IgD-negative memory B cell (primary cell): ENCODE measurements at regions not wholly inside any gene's neighbourhood (a gene's known extent, or its start where the extent isn't known, plus 50 kb on each side); places are given as distances from the start of the nearest gene placed in this dataset.

Source experiments
- H3K27ac Mint-ChIP-seq, 3 donors: one replicate each; pipeline ENCODE4 v1.8.0; 2020 to 2022; ENCODE audit warnings: mild to moderate bottlenecking in 3 of 3, mixed read lengths in 3 of 3, moderate library complexity in 1 of 3
- H3K27me3 Mint-ChIP-seq: one replicate; pipeline ENCODE4 v1.8.0; 2021; ENCODE audit warnings: mixed read lengths
- H3K36me3 Mint-ChIP-seq: one replicate; pipeline ENCODE4 v1.8.0; 2020; ENCODE audit warnings: mild to moderate bottlenecking, mixed read lengths
- H3K4me1 Mint-ChIP-seq, 3 donors: one replicate each; pipeline ENCODE4 v1.8.0; 2020 to 2022; ENCODE audit warnings: mixed read lengths in 3 of 3, mild to moderate bottlenecking in 1 of 3
- H3K4me3 Mint-ChIP-seq, 4 donors: one replicate each; pipeline ENCODE4 v1.8.0; 2020 to 2022; ENCODE audit warnings: mild to moderate bottlenecking in 4 of 4, mixed read lengths in 4 of 4, moderate library complexity in 3 of 4
- H3K9me3 Mint-ChIP-seq, 3 donors: one replicate each; pipeline ENCODE4 v1.8.0; 2020 to 2021; ENCODE audit warnings: mixed read lengths in 3 of 3, mild to moderate bottlenecking in 1 of 3

GRCh38 chr10:111175787-111176186 is 99.0 kb downstream of the ADRA2A start:
- H3K27ac Mint-ChIP-seq = no peak overlapping the region
- H3K4me1 Mint-ChIP-seq = no peaks in the 10 kb centered on the region
- H3K4me3 Mint-ChIP-seq = no peak overlapping the region
- H3K9me3 Mint-ChIP-seq = peaks cover 0 to 4% (median 0%) of the 10 kb centered on the region in 3 donors
- H3K27me3 Mint-ChIP-seq = peaks cover 1% of the 10 kb centered on the region
- no peaks in the 10 kb centered on the region for H3K36me3 Mint-ChIP-seq

- peaks cover 1% of the 10 kb centered on the region for H3K27me3 Mint-ChIP-seq
- no peaks in the 10 kb centered on the region for H3K4me1 Mint-ChIP-seq
- no peak overlapping the region for H3K4me3 Mint-ChIP-seq
- H3K27ac Mint-ChIP-seq = no peak overlapping the region
- no peaks in the 10 kb centered on the region for H3K36me3 Mint-ChIP-seq
- peaks cover 0 to 4% (median 0%) of the 10 kb centered on the region in 3 donors for H3K9me3 Mint-ChIP-seq
Observed at GRCh38 chr10:111177379-111177778, 100.5 kb downstream of the ADRA2A start.

GRCh38 chr10:111179514-111179913 is 102.7 kb downstream of the ADRA2A start:
- no peak overlapping the region for H3K4me3 Mint-ChIP-seq
- no peak overlapping the region for H3K27ac Mint-ChIP-seq
- no peaks in the 10 kb centered on the region for H3K36me3 Mint-ChIP-seq
- peaks cover 0 to 4% (median 0%) of the 10 kb centered on the region in 3 donors for H3K9me3 Mint-ChIP-seq
- H3K4me1 Mint-ChIP-seq = no peaks in the 10 kb centered on the region
- H3K27me3 Mint-ChIP-seq = no peaks in the 10 kb centered on the region

GRCh38 chr10:111186358-111186757 is 109.5 kb downstream of the ADRA2A start:
- Mint-ChIP-seq H3K4me3 (no peak overlapping the region), H3K9me3 (no peaks in the 10 kb centered on the region), H3K27me3 (peaks cover 4% of the 10 kb centered on the region), H3K36me3 (no peaks in the 10 kb centered on the region), H3K4me1 (no peaks in the 10 kb centered on the region), H3K27ac (no peak overlapping the region)

- Mint-ChIP-seq H3K9me3 (no peaks in the 10 kb centered on the region), H3K27ac (no peak overlapping the region), H3K27me3 (peaks cover 4% of the 10 kb centered on the region), H3K4me1 (no peaks in the 10 kb centered on the region), H3K36me3 (no peaks in the 10 kb centered on the region), H3K4me3 (no peak overlapping the region)
Observed at GRCh38 chr10:111187096-111187495, 110.3 kb downstream of the ADRA2A start.

GRCh38 chr10:111199587-111199986 is 122.8 kb downstream of the ADRA2A start:
- no peak overlapping the region for H3K4me3 Mint-ChIP-seq
- no peaks in the 10 kb centered on the region for H3K4me1 Mint-ChIP-seq
- peaks cover 0 to 1% (median 0%) of the 10 kb centered on the region in 3 donors for H3K9me3 Mint-ChIP-seq
- no peak overlapping the region for H3K27ac Mint-ChIP-seq
- H3K36me3 Mint-ChIP-seq = peaks cover 2% of the 10 kb centered on the region
- peaks cover 11% of the 10 kb centered on the region for H3K27me3 Mint-ChIP-seq

- Mint-ChIP-seq H3K4me1 (no peaks in the 10 kb centered on the region), H3K9me3 (peaks cover 0 to 1% (median 0%) of the 10 kb centered on the region in 3 donors), H3K27ac (no peak overlapping the region), H3K36me3 (no peaks in the 10 kb centered on the region), H3K27me3 (peaks cover 8% of the 10 kb centered on the region), H3K4me3 (no peak overlapping the region)
Observed at GRCh38 chr10:111200505-111201186, 123.8 kb downstream of the ADRA2A start.

- Mint-ChIP-seq H3K9me3 (no peaks in the 10 kb centered on the region), H3K27me3 (peaks cover 10% of the 10 kb centered on the region), H3K4me1 (no peaks in the 10 kb centered on the region), H3K36me3 (no peaks in the 10 kb centered on the region), H3K27ac (no peak overlapping the region), H3K4me3 (no peak overlapping the region)
Observed at GRCh38 chr10:111203615-111204014, 126.8 kb downstream of the ADRA2A start.

GRCh38 chr10:111204838-111205237 is 128.0 kb downstream of the ADRA2A start:
- H3K27me3 Mint-ChIP-seq = peaks cover 9% of the 10 kb centered on the region
- no peaks in the 10 kb centered on the region for H3K4me1 Mint-ChIP-seq
- no peak overlapping the region for H3K4me3 Mint-ChIP-seq
- no peaks in the 10 kb centered on the region for H3K36me3 Mint-ChIP-seq
- H3K9me3 Mint-ChIP-seq = no peaks in the 10 kb centered on the region
- H3K27ac Mint-ChIP-seq = no peak overlapping the region

- no peak overlapping the region for H3K4me3 Mint-ChIP-seq
- H3K27ac Mint-ChIP-seq = no peak overlapping the region
- H3K27me3 Mint-ChIP-seq = peaks cover 8% of the 10 kb centered on the region
- no peaks in the 10 kb centered on the region for H3K36me3 Mint-ChIP-seq
- no peaks in the 10 kb centered on the region for H3K9me3 Mint-ChIP-seq
- no peaks in the 10 kb centered on the region for H3K4me1 Mint-ChIP-seq
Observed at GRCh38 chr10:111206521-111206920, 129.7 kb downstream of the ADRA2A start.

GRCh38 chr10:111207500-111207899 is 130.7 kb downstream of the ADRA2A start:
- H3K27me3 Mint-ChIP-seq = peaks cover 8% of the 10 kb centered on the region
- no peaks in the 10 kb centered on the region for H3K4me1 Mint-ChIP-seq
- H3K9me3 Mint-ChIP-seq = no peaks in the 10 kb centered on the region
- H3K27ac Mint-ChIP-seq = no peak overlapping the region
- H3K4me3 Mint-ChIP-seq = no peak overlapping the region
- H3K36me3 Mint-ChIP-seq = no peaks in the 10 kb centered on the region

GRCh38 chr10:111208951-111209350 is 132.1 kb downstream of the ADRA2A start:
- Mint-ChIP-seq H3K27ac (no peak overlapping the region), H3K4me1 (no peaks in the 10 kb centered on the region), H3K4me3 (no peak overlapping the region), H3K27me3 (peaks cover 8% of the 10 kb centered on the region), H3K36me3 (no peaks in the 10 kb centered on the region), H3K9me3 (no peaks in the 10 kb centered on the region)

- no peak overlapping the region for H3K4me3 Mint-ChIP-seq
- H3K27ac Mint-ChIP-seq = no peak overlapping the region
- H3K36me3 Mint-ChIP-seq = peaks cover under 1% of the 10 kb centered on the region
- H3K27me3 Mint-ChIP-seq = peaks cover 8% of the 10 kb centered on the region
- H3K4me1 Mint-ChIP-seq = no peaks in the 10 kb centered on the region
- H3K9me3 Mint-ChIP-seq = no peaks in the 10 kb centered on the region
Observed at GRCh38 chr10:111209692-111210091, 132.9 kb downstream of the ADRA2A start.

GRCh38 chr10:111211241-111211640 is 134.4 kb downstream of the ADRA2A start:
- no peak overlapping the region for H3K27ac Mint-ChIP-seq
- H3K9me3 Mint-ChIP-seq = peaks cover 0 to 4% (median 2%) of the 10 kb centered on the region in 3 donors
- no peaks in the 10 kb centered on the region for H3K4me1 Mint-ChIP-seq
- H3K27me3 Mint-ChIP-seq = peaks cover 10% of the 10 kb centered on the region
- peaks cover 1% of the 10 kb centered on the region for H3K36me3 Mint-ChIP-seq
- no peak overlapping the region for H3K4me3 Mint-ChIP-seq

GRCh38 chr10:111211706-111212105 is 134.9 kb downstream of the ADRA2A start:
- Mint-ChIP-seq H3K27me3 (peaks cover 10% of the 10 kb centered on the region), H3K27ac (no peak overlapping the region), H3K4me1 (no peaks in the 10 kb centered on the region), H3K4me3 (no peak overlapping the region), H3K9me3 (peaks cover 0 to 4% (median 2%) of the 10 kb centered on the region in 3 donors), H3K36me3 (peaks cover 1% of the 10 kb centered on the region)

- Mint-ChIP-seq H3K36me3 (no peaks in the 10 kb centered on the region), H3K4me1 (no peaks in the 10 kb centered on the region), H3K4me3 (no peak overlapping the region), H3K27me3 (peaks cover 25% of the 10 kb centered on the region), H3K9me3 (peaks cover 5 to 7% (median 6%) of the 10 kb centered on the region in 3 donors), H3K27ac (no peak overlapping the region)
Observed at GRCh38 chr10:111221682-111222480, 145.1 kb downstream of the ADRA2A start.
